Epithelial cell of esophagus (primary cell): ENCODE measurements at regions not wholly inside any gene's neighbourhood (a gene's known extent, or its start where the extent isn't known, plus 50 kb on each side); places are given as distances from the start of the nearest gene placed in this dataset.
A peak's percentile ranks its signal among the peaks of the same experiment; 100 is the strongest.

Experiments
- DNase-seq: peaks from one replicate; pipeline ENCODE4 v3.0.0; 2010; ENCODE audit warnings: low read depth
- H3K4me3 ChIP-seq: 2 replicates; pipeline ENCODE4 v1.5.1; 2011; ENCODE audit warnings: mild to moderate bottlenecking, low read length, control low read depth
- TF ChIP-seq, protein P1 (sequence below): IDR thresholded peaks from 2 replicates; pipeline ENCODE4 v1.5.1; 2011; ENCODE audit warnings: low read depth, mild to moderate bottlenecking, low read length, control low read depth, inconsistent platforms; ENCODE audit not compliant: insufficient read depth; ENCODE audit errors: missing control alignments

DNA sequence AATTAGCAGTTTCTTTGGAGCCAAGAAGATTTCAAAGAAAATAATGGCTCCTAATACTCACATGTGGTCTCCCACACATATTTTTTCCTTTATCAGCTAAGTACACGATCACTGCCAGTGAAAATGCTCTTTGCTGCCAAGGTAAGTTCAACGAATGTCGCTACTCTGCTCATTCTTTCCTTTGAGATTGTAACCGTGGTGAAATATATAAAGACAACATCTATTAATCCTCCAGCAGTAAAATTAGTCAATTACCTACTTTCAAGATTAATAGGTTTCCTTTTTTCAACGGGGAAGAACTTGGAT is 672.2 kb downstream of the GATA3 start:
- TF ChIP-seq, protein P1, sequence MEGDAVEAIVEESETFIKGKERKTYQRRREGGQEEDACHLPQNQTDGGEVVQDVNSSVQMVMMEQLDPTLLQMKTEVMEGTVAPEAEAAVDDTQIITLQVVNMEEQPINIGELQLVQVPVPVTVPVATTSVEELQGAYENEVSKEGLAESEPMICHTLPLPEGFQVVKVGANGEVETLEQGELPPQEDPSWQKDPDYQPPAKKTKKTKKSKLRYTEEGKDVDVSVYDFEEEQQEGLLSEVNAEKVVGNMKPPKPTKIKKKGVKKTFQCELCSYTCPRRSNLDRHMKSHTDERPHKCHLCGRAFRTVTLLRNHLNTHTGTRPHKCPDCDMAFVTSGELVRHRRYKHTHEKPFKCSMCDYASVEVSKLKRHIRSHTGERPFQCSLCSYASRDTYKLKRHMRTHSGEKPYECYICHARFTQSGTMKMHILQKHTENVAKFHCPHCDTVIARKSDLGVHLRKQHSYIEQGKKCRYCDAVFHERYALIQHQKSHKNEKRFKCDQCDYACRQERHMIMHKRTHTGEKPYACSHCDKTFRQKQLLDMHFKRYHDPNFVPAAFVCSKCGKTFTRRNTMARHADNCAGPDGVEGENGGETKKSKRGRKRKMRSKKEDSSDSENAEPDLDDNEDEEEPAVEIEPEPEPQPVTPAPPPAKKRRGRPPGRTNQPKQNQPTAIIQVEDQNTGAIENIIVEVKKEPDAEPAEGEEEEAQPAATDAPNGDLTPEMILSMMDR, result no peak
- H3K4me3 ChIP-seq, result no peak overlapping the region
- DNase-seq, result no peak

DNA sequence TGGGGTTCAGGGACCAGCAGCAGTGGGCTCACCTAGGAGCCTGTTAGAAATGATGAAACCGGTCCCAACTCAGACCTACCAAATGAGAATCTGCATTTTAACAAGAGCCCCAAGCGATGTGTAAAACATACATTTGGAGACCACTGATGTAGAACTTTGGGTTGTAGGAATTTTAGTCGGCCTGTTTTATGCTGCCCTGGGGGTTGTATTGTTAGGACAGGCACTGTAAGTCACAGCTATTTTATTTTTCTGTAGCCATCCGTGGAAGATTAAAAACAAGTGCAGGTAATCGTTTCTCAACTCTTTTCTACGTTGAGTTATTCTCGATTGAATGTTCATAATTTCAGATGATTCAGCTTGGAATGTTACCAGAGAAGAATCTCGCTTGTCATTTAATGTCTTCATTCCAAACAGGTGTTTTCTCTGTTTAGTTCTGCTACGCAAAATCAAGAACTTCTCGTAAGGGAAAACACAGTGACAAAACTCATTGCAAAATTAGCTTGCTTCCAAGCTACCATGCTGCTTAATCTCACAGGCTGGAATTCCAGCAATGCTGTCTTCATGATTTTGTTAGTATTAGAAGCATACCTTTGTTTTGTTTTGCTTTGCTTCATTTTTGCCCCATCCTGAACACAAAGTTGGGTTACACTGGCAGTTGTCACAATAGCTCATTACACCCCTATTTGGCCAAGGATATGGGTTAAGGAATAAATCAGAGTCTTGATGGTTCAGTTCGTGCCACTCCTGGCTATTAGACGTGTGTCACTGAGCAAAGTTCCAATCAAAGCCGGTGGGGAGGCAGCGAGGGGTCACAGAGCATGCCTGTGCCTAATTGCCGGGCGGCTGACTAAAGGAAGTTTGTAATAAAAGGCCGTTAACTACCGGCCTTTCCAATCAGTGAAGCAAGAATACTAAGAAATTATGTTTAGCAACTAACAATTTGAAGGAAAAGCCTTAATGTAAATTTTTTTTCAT is 676.9 kb downstream of the GATA3 start:
- DNase-seq, result no peak
- no peak overlapping the region for H3K4me3 ChIP-seq
- TF ChIP-seq, protein P1, result no peak

DNA sequence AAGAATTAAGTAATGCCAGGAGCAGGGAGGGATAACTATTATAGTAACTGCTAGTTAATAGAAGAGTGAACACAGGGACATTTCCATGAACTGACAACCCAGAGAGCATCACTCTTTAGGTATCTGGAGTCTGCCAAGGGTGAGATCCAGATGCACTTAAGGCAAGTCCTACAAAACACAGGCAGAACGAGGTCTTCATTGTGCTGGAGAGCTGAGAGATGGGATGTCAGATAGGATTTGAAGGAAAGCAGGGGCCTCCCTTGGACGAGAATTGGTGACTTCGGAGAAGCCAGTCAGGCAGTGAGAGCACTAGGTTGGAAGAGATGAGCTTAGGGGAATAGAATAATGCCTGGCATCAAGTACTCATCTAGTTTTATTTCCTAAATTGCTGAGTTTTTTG is 684.5 kb downstream of the GATA3 start:
- no peak for DNase-seq
- no peak overlapping the region for H3K4me3 ChIP-seq
- TF ChIP-seq, protein P1, result no peak

DNA sequence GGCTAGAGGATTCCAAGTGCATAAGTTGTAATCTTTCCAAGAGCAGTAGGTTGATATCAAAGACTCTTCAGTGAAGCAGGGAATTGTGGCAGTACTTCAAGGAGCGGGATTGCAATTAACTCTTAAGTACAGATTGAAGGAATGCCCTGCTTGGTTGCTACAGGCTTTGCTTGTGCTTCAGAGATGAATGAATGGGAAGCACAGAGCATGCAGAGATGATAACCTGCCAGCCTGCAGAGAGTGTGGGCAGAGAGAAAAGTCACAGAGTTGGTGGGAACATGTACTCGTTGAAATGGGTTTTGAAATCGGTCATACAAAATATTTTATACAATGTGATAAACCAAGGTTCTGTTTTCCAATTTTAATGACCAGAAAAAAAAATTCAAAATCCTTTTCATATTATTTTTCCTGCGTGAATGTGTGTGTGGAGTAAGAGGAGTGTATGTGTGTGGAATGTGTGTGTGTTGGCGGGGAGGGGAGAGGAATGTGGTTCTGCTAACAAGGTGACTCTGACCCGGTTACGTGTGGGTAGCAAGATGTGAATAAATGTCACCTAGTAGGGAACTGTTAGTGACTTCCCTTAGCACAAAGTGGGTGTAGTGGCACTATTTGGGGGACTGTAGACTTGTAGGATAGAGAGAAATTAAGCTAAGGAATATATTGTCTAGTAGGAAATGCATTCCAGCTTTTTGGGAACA is 697.8 kb downstream of the GATA3 start:
- no peak overlapping the region for H3K4me3 ChIP-seq
- no peak for DNase-seq
- TF ChIP-seq, protein P1, result no peak

DNA sequence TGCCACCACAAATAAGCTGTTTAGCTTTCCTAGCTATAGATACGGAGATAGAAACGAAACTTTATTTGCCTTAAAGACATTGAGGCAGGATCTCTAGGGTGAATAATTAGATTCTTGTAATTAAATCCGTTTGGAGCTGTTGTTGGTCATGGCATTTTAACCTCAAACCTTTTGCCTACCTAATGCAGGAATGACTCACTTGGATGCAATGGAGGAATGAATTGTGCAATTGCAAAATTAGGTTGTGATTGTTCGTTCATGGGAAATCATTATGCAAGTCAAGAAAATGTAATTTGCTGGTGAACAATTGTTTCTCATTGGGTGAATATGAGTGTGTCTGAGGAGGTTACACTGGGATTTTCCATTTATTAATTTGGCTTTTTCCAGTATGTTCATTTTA is 703.5 kb downstream of the GATA3 start:
- TF ChIP-seq, protein P1, result no peak
- peak; percentile 92 for DNase-seq
- H3K4me3 ChIP-seq, result no peak overlapping the region

DNA sequence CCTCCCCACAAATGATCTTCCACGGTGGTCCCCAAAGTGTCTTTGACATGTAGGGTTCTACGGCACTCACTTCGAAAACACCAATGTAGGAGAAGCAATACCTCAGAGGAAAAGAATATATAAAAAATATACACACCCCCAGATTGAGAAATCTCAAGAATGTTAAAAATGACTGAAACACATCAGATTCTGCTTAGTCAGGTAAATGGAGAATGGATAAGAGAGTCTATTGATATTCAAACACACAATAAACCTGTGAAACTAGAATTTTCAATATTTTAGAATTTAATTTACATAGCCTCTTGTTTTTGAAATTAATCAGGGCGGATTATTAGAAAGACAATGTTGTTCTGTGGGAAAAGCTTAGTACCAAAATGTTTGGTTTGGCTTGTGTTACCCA is 712.4 kb downstream of the GATA3 start:
- TF ChIP-seq, protein P1, result no peak

More for the DNA sequence above, 712.4 kb downstream of the GATA3 start:
- H3K4me3 ChIP-seq, result no peak overlapping the region
- DNase-seq, result no peak
